Kidney tubule cell (primary cell): ENCODE measurements at regions not wholly inside any gene's neighbourhood (a gene's known extent, or its start where the extent isn't known, plus 50 kb on each side); places are given as distances from the start of the nearest gene placed in this dataset.

ENCODE experiments used
- DNase-seq: peaks from one replicate; pipeline ENCODE4 v3.0.0-alpha.2; 2018; ENCODE audit warnings: low spot score

DNA sequence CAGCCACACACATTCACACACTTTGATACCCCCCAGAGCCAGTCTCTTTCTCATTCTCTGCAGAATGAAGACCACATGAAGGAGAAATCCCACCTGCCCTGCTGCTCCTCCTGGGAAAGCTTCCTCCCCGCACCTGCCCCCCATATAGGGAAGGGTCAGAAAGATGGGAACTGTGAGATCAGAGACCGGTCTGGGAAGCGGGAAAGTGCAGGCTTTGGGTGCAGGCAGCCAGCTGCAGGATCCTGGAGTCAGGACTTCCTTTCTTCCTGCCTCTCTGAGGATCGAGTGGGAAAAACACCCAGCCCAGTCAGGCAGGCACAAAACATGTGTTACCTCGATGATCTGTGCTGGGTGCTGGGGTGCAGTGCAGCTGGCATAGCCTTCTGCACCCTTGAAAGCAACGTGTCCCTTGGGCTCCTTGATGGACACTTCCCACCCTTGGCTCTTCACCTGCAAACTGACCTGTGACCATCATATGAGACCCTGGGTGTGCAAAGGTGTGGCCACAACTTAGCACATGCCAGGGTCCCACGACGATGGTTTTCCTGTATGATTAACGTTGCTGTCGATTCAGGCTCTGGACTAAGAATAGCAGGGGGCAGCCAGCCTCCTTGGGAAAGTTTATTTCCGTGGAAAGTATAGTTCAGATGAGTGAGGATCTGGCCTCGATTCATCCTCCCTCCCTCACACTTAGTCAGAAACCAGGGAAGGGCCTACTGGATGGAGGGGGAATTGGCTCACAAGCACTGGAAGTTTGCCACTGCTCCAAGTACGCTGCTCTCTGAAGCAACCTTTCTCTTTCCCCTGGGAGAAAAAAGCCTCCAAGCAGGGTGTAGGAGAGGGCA, 105.4 kb upstream of the MED13L start:
- peak; percentile 80 for DNase-seq

DNA sequence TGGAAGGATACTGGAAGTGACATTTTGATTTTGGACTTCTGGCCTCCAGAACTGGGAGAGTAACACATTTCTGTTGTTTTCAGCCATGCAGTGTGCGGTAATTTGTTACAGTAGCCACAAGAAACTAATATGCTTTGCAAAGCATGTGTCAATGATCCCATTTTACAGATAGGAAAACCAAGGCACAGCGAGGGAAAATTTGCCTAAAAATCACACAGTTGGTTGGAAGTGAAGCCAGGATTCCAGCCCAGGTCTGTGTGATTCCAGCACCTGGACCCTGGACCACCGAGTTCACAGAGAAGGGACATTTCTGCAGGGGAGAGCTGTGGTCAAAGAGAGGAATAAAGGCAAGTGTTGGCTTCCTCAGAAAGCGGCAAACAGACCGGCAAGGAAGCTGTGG, 106.7 kb upstream of the MED13L start:
- DNase-seq = no peak

DNA sequence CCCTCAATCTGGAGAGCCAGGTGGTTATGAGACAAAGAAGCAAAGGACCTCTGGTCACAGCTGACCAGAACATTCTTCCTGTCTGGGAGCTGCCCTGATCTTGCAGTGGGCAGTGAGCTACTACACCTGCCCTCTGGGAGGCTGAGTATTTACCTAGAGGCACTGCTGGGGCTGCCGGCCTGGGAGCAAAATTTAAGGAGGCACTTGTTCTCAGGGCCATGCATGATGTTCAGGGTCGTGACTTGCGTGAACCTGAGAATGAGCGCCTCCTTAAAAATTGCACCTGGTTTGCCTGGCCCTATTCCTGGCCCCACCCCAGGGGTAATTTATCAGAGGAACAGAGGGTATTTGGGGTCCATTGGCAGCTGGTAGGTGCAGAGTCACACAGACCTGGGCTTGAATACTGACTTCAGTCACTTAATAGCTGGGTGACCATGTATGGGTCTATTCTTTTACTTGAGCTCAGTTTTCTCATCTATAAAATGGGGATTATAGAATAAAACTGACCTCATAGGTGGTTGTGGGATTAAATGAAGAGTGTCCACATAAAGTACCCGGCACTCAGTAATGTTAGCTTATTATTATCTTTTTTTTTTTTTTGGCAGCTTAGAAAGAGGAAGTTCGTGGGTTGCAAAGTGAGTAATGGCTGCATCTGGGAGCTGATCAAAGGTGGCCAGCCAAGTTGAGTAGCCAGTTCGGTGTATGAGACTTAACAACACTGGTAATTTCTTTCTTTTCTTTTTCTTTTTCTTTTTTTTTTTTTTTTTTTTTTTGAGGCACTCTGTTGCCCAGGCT, 107.4 kb upstream of the MED13L start:
- DNase-seq = peak; percentile 68

DNA sequence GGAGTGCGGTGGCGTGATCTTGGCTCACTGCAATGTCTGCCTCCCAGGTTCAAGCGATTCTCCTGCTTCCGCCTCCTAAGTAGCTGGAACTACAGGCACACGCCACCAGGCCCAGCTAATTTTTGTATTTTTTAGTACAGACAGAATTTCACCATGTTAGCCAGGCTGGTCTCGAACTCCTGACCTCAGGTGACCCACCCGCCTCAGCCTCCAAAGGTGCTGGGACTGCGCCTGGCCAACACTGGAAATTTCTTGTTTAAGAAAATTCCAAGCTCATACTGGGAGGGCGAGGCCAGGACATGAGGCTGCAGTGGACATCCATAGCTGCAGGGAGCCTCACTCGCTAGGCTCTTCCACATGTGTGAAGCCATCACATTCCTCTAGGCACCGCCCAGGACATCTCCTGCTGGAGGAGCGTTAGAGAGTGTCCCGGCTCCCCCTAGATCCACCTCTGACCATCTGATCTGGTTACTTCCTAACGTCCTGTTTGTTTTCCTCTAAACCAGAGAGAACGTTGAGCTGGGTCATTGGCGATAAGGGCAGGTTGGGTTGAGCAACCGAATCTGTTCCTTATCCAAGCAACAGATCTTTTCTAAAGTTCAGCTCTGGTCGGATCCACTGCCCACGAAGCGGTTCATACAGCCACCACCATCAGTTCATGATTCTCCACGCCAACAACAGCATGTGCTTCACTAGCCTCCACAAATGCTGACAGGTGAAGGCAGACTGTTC, 108.2 kb upstream of the MED13L start:
- no peak for DNase-seq

DNA sequence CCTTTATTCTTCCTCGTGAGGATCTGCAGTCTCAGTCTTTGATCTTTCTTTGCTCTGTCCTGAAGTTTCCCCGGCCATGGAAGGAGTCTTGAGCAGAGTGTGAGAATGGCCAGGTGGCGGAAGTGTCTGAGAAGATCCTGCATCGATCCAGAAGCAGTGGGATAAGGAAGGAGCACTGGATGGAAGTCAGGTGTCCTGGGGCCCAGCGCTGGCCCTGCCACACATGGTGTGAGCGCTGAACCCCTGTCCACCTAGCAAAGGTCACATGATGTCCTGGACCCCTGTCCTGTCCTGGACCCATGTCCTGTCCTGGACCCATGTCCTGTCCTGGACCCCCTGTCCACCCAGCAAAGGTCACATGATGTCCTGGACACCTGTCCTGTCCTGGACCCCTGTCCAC, 111.8 kb upstream of the MED13L start:
- DNase-seq = no peak

DNA sequence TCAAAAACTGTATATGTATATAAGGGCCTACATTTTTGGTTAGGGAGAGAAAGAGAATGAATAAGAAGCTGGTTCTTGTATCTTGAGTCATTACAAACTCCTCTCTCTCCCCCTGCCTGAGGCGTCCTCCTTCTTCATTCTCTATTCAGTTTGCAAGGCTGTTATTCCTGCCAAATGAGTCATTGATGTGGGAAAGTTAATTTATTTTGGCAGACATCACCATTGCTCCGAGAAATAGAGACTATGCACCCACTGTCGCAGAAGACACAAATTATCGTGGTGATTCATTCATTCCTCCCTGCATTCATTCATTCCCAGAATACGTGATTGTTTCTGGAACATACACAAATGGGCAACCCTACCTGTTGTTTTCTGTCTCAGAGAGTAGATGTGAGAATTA, 112.5 kb upstream of the MED13L start:
- peak; percentile 91 for DNase-seq

DNA sequence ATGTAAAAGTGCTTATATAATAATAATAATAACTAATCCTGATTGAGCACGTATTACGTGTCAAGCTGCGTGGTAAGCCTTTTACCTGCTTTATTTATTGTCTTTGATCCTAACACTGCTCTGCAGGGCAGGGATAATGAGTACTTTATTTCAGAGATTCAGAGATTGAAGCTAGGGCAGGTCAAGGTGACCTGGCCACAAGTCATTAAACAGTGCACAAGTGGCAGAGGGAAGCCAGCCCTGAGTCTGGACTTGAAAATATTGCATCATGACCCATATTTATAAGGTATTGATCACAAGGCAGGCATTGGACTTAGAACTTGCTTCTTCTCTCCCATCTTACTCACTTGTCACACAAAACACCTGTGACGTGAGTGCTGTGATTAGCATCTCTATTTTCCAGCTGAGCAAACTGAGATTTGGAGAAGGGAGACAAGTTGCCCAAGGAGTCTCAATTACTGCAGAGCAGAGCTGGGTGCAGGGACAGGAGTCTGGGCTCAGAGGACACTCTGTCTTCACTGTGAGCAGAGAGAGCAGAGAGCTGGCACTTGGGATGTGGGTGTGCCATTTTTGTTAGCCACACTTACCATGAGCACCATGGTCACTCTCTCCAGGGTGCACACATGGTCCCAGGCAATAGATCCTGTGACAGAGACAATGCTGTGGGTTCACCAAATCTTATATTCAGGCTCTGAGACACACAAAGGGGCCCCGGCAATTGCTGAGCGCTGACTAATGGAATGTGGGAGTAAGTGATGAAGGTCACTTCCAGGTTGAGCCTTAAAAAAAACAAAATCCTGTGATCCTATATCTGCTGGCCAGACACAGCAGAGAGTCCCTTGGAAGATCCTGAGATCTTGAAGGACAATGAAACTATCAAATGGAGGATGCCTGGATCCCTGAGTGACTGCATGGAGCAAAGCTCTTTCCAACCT, 113.2 kb upstream of the MED13L start:
- peak; percentile 25 for DNase-seq

DNA sequence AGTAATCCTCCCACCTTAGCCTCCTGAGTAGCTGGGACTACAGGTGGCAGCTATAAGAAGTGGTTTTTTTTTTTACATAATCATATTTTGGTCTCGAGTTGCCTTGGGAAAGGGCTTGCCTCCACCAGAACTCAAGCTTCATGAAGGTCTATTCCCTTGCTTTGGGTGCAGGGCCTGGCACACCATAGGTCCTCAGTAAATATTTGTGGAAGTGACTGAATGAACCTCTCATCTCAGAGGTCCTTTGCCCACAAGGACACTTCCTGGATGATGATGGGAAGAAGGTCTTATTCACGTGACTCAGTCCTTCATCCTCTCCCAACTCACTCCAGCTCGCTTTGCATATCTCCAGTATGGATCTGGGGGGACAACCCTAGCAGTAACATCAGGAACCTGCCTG, 114.0 kb upstream of the MED13L start:
- DNase-seq = no peak

DNA sequence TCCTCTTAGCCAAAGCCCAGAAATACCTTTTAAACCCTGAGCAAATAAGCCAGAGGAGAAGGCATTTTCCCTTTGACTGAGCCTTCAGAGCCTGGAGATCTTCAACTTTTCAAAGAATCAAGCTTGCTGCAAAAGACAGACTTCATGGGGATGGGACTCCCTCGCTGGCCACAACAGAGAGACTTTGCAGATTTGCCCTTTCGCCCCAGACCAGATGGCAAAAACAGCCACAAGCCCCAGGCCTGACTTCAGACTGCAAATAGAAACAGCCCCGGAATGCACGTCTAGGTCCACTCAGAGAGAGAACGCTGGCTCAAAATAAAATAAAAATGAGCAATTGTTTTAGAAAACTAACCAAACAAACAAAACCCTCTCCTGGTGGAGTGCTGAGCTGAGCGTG, 114.6 kb upstream of the MED13L start:
- DNase-seq = no peak

DNA sequence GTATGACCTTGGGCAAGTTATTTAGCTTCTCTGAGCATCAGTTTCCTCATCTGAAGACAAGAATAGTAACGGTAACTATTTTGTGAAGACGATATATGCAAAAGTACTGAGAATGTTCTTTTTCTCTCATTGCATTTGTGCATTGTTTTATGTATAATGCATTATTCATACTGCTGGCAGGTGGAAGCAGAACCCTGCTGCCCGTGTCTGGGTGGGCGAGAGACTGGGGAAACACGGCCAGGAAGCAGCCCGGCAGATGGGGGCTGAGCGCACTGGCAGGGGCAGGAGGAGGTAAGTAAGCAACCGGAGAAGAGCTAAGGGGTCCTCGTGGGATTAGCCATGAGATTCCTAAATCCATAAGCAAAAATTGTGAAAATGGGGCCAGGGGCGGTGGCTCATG, 115.8 kb upstream of the MED13L start:
- no peak for DNase-seq

DNA sequence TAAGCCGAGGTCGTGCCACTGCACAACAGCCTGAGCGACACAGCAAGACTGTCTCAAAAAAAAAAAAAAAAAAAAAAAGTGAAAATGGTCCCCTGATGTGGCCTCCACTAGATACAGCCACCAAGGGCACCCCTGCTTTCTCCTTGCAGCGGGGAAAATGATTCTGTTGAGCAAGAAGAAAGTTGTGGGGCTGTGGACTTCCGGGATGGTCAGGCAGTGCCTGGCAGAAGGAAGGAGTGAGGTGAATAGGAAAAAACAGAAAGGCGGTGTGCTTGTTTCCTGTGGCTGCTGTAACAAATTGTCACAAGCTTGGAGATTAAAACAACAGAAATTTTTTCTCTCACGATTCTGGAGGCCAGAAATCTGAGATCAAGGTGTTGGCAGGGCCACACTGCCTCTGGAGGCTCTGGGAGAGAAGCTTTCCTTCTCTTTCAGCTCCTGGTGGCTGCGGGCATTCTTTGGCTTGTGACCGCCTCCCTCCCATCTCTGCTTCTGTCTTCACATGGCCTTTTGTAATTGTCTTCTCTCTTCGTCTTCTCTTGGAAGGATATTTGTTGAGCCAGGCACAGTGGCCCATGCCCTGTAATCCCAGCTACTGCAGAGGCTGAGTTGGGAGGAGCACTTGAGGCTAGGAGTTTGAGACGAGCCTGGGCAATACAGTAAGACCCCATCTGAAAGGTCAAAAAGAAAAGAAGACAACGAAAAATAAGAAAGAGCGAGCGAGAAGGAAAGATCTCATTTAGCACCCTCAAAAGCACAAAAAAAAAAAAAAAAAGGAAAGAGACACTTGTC, 116.6 kb upstream of the MED13L start:
- DNase-seq = no peak

DNA sequence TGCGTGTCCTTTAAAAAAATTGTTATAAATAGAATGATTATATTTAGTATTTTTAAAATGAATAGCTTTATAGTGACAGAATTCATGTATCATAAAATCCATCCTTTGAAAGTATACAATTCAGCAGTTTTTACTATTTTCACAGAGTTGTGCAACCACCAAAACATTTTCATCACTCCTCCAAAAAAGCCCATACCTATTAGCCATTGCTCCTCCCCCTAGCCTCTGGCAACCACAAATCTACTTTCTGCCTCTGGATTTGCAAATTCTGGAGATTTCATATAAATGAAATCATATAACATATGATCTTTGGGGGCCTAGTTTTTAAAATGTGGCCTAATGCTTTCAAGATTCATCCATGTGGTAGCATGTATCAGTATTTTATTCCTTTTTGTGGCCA, 117.9 kb upstream of the MED13L start:
- DNase-seq = no peak

DNA sequence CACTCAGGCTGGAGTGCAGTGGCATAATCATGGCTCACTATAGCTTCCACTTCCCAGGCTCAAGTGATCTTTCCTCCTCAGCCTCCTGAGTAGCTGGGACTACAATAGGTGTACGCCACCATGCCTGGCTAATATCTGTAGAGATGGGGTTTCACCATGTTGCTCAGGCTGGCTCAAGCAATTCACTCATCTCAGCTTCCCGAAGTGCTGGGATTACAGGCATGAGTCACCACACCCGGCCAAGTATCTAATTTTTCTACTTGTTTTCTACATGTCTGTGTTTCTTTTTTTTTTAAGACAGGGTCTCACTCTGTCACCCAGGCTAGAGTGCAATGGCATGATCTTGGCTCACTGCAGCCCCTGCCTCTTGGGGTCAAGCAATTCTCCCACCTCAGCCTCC, 119.7 kb upstream of the MED13L start:
- DNase-seq = no peak

DNA sequence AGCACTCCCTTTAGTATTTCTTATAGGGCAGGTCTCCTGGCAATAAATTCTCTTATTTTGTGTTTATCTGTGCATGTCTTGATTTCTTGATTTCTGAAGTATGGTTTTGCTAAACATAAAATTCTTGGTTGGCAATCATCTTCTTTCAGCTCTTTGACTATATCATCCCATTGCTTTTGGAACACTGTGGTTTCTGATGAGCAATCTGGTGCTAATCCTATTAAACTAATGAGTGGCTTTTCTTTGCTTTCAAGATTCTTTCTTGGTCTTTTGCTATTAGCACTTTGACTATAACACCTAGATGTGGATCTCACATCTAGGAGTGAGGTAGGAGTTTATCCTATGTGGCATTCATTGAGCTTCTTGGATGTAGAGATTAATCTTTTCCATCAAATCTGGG, 120.7 kb upstream of the MED13L start:
- no peak for DNase-seq

DNA sequence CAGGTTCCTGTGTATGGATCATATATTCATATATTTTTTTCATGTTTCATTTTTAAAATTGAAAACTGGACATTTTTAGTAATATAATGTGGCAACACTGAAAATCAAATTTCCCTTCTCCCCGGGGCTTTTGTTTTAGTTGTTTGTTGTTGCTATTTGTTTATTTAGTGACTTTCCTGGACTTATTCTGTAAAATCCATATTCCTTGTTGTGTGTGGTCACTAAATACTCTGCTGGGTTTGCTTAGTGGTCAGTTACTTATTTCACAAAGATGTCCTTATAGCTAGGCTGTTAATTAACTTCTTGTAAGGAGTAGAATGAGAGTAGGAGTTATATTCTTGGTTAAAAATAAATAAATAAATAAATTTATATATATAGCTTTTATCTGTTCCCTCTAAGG, 121.6 kb upstream of the MED13L start:
- no peak for DNase-seq

DNA sequence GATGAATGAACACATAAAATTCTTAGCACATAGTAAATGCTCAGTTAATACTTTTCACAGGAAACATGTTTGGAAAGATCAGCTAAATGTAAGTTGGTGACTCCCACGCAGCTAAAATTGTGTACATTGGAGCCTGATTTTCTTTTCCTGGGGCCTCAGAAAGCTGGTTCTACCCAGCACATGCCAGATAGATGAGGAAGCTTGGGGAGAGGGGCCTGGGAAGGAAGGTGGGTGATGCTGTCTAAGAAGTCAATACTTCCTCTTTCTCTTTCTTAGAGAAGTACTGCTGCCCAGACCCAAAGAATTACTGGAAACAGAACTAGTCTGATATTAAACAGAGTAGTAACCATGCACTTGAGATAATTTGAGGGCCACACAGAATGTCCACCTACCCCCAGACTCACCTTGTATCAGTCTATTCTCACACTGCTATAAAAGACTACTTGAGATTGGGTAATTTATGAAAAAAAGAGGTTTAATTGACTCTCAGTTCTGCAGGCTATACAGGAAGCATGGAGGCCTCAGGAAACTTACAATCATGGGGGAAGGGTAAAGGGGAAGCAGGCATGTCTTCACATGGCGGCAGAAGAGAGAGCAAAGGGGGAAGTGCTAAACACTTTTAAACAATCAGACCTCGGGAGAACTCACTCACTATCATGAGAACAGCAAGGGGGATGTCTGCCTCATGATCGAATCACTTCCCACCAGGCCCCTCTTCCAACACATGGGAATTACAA, 123.3 kb upstream of the MED13L start:
- DNase-seq = no peak

DNA sequence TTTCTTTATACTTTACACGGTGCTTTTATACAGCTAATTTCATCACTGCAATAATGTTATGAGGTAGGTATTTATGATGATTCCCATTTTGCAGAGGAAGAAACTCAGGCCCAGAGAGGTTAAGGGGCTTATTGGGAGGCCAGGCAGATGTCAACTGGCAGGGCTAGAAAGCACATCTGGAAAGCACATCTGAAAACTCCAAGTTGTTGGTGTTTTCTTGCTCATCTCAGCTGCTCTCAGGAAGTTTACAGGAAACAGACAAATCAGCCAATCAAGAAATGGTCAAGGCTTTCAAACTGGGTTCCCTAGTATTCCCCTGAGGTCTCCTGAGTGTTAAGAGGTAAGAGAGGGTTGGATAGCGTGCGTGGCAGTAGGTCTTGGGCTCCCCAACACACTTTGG, 124.1 kb upstream of the MED13L start:
- no peak for DNase-seq

DNA sequence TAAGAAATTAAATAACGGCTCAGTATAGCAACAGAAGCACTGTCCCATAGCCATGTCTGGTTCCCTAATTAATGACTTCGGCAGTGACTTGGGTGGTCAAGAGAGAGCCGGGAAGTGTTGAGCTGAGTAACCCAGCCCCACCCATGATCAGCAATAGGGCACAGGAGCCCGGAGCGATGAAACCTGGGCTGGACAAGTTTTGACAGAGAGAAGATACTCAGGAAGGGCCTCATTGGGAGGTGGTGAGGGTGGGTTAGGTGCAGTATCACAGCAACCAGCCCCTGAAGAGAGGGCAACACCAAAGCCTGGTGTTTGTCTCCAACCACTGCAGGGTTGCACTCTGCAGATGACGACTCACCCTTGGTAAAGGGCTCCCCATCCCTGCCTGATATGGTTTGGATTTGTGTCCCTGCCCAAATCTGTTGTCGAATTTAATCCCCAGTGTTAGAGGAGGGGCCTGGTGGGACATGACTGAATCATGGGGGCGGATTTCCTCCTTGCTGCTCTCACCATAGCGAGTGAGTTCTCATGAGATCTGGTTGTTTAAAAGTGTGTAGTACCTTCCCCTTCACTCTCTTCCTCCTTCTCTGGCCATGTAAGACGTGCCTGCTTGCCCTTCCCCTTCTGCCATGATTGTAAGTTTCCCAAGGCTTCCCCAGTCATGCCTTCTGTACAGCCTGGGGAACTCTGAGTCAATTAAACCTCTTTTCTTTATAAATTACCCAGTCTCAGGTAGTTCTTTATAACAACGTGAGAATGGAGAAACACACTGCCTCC, 124.9 kb upstream of the MED13L start:
- no peak for DNase-seq

DNA sequence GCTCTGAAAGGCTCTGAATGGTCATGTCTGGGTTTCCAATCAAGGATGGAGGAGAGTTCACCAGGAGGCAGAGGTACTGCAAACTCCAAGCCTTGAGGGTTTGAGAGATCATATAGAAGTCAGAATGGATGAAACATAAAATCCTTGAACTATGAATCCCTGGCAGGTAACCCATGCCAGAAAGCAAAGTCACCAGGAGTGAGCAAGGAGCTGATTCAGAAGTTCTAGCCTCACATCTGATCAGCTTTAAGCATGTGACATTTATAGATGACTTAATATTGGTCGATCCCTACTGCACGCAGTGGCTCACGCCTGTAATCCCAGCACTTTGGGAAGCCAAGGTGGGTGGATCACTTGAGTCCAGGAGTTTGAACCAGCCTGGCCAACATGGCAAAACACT, 126.1 kb upstream of the MED13L start:
- peak; percentile 26 for DNase-seq
